ENCODE measurements at regions not wholly inside any gene's neighbourhood (a gene's known extent, or its start where the extent isn't known, plus 50 kb on each side); places are given as distances from the start of the nearest gene placed in this dataset.

DNA sequence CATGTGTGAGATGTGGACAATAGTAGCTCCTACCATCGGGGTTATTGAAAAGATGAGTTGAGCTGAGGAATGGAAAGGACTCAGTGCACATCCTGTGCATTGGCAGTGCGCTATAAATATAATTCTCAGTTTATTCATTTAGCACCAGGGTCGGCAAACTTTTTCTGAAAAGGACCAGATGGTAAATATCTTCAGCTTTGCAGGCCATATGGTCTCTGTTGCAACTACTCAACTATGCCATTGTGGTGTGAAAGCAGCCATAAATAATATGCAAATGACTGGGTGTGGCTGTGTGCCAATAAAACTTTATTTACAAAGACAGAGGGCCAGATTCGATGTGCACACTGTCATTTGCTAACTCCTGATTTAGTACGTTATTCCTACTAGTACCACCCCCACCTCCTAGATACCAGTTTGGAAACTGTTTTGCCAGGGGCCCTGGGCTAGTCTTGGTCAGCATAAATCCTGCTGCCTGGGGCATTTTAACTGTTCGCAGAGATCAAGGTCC, 422.9 kb upstream of the MKI67 start:
- Histone ChIP-seq H3K27me3 (ENCODE audit: insufficient read depth, low read length, poor library complexity) (peaks cover 3% of the 10 kb centered on the region), H3K9me3 (ENCODE audit: insufficient read depth, low read length, severe bottlenecking) (no peaks in the 10 kb centered on the region), H3K4me3 (ENCODE audit: low read depth in 1 of 2, low read length in 2 of 2) (no peak overlapping the region), H3K9ac (ENCODE audit: low read depth, low read length) (no peak overlapping the region), H3K79me2 (ENCODE audit: insufficient read depth, low read length) (no peaks in the 10 kb centered on the region), H3K36me3 (ENCODE audit: insufficient read depth, low read length) (no peaks in the 10 kb centered on the region), H4K20me1 (ENCODE audit: insufficient read depth, low read length) (no peaks in the 10 kb centered on the region), H3K4me1 (ENCODE audit: insufficient read depth, low read length) (no peaks in the 10 kb centered on the region), H3K4me2 (ENCODE audit: insufficient read depth, low read length) (no peak overlapping the region), H3K27ac (ENCODE audit: low read length) (no peak overlapping the region), H2AFZ (ENCODE audit: low read depth, low read length) (no peak overlapping the region)
- ATAC-seq (ENCODE audit: insufficient read depth, low read depth), result no peak
- no peak for DNase-seq
- TF ChIP-seq EZH2 (IDR thresholded peaks at IDR 0.05; ENCODE audit: borderline replicate concordance, low read depth, low read length, severe bottlenecking), result no peak
- no peak for TF ChIP-seq CTCF (IDR thresholded peaks at IDR 0.05; ENCODE audit: borderline replicate concordance, extremely low read depth, low read length, poor library complexity, severe bottlenecking)

GRCh38 chr10:128550045-128550444, 423.8 kb upstream of the MKI67 start:
- no peak overlapping the region for H2AFZ ChIP-seq (ENCODE audit: low read depth, low read length)
- no peaks in the 10 kb centered on the region for H3K9me3 ChIP-seq (ENCODE audit: insufficient read depth, low read length, severe bottlenecking)
- DNase-seq (no peak), ATAC-seq (ENCODE audit: insufficient read depth, low read depth) (no peak)
- H3K4me2 ChIP-seq (ENCODE audit: insufficient read depth, low read length), result no peak overlapping the region
- TF ChIP-seq EZH2 (IDR thresholded peaks at IDR 0.05; ENCODE audit: borderline replicate concordance, low read depth, low read length, severe bottlenecking) (no peak), CTCF (IDR thresholded peaks at IDR 0.05; ENCODE audit: borderline replicate concordance, extremely low read depth, low read length, poor library complexity, severe bottlenecking) (no peak)
- no peaks in the 10 kb centered on the region for H3K4me1 ChIP-seq (ENCODE audit: insufficient read depth, low read length)
- H3K27me3 ChIP-seq (ENCODE audit: insufficient read depth, low read length, poor library complexity), result peaks cover 5% of the 10 kb centered on the region
- H4K20me1 ChIP-seq (ENCODE audit: insufficient read depth, low read length), result no peaks in the 10 kb centered on the region
- H3K4me3 ChIP-seq (ENCODE audit: low read depth in 1 of 2, low read length in 2 of 2), result no peak overlapping the region
- H3K79me2 ChIP-seq (ENCODE audit: insufficient read depth, low read length), result no peaks in the 10 kb centered on the region
- H3K27ac ChIP-seq (ENCODE audit: low read length), result no peak overlapping the region
- H3K9ac ChIP-seq (ENCODE audit: low read depth, low read length), result no peak overlapping the region
- no peaks in the 10 kb centered on the region for H3K36me3 ChIP-seq (ENCODE audit: insufficient read depth, low read length)

- ATAC-seq (ENCODE audit: insufficient read depth, low read depth) (no peak), DNase-seq (no peak)
- Histone ChIP-seq H2AFZ (ENCODE audit: low read depth, low read length) (no peak overlapping the region), H3K4me1 (ENCODE audit: insufficient read depth, low read length) (no peaks in the 10 kb centered on the region), H3K4me3 (ENCODE audit: low read depth in 1 of 2, low read length in 2 of 2) (no peak overlapping the region), H3K27me3 (ENCODE audit: insufficient read depth, low read length, poor library complexity) (peaks cover 16% of the 10 kb centered on the region), H3K79me2 (ENCODE audit: insufficient read depth, low read length) (no peaks in the 10 kb centered on the region), H3K4me2 (ENCODE audit: insufficient read depth, low read length) (no peak overlapping the region), H4K20me1 (ENCODE audit: insufficient read depth, low read length) (no peaks in the 10 kb centered on the region), H3K27ac (ENCODE audit: low read length) (no peak overlapping the region), H3K9me3 (ENCODE audit: insufficient read depth, low read length, severe bottlenecking) (no peaks in the 10 kb centered on the region), H3K36me3 (ENCODE audit: insufficient read depth, low read length) (no peaks in the 10 kb centered on the region), H3K9ac (ENCODE audit: low read depth, low read length) (no peak overlapping the region)
- TF ChIP-seq EZH2 (IDR thresholded peaks at IDR 0.05; ENCODE audit: borderline replicate concordance, low read depth, low read length, severe bottlenecking), result no peak
- no peak for TF ChIP-seq CTCF (IDR thresholded peaks at IDR 0.05; ENCODE audit: borderline replicate concordance, extremely low read depth, low read length, poor library complexity, severe bottlenecking)
These were observed 425.3 kb upstream of the MKI67 start for GRCh38 chr10:128551475-128551874.

DNA sequence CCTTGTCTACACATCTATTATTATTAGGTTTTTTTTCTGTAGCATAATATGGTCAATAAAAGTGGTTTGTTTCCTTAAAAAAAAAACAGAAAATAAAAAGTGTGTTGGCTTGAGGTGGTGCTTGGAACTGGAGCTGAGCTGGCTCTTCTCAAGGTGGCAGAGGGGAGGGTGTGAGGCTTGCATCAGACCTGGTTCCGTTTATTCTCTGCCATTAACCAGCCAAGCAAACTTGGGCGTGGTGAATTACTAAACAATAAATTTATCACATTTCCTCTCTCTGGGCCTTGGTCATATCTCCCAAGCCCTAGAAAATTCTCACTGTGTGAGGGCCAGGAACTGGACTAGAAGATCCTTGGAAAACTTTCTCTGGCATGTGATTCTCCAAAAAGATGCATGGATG, 427.5 kb upstream of the MKI67 start:
- no peak for TF ChIP-seq EZH2 (IDR thresholded peaks at IDR 0.05; ENCODE audit: borderline replicate concordance, low read depth, low read length, severe bottlenecking)
- TF ChIP-seq CTCF (IDR thresholded peaks at IDR 0.05; ENCODE audit: borderline replicate concordance, extremely low read depth, low read length, poor library complexity, severe bottlenecking), result no peak
- H3K4me1 ChIP-seq (ENCODE audit: insufficient read depth, low read length), result no peaks in the 10 kb centered on the region
- no peak overlapping the region for H3K4me3 ChIP-seq (ENCODE audit: low read depth in 1 of 2, low read length in 2 of 2)
- no peak for DNase-seq
- no peaks in the 10 kb centered on the region for H3K79me2 ChIP-seq (ENCODE audit: insufficient read depth, low read length)
- H3K9ac ChIP-seq (ENCODE audit: low read depth, low read length), result no peak overlapping the region
- H3K4me2 ChIP-seq (ENCODE audit: insufficient read depth, low read length), result no peak overlapping the region
- no peak overlapping the region for H2AFZ ChIP-seq (ENCODE audit: low read depth, low read length)
- no peaks in the 10 kb centered on the region for H4K20me1 ChIP-seq (ENCODE audit: insufficient read depth, low read length)
- no peaks in the 10 kb centered on the region for H3K36me3 ChIP-seq (ENCODE audit: insufficient read depth, low read length)
- no peaks in the 10 kb centered on the region for H3K9me3 ChIP-seq (ENCODE audit: insufficient read depth, low read length, severe bottlenecking)
- H3K27me3 ChIP-seq (ENCODE audit: insufficient read depth, low read length, poor library complexity), result peaks cover 20% of the 10 kb centered on the region
- no peak overlapping the region for H3K27ac ChIP-seq (ENCODE audit: low read length)
- no peak for ATAC-seq (ENCODE audit: insufficient read depth, low read depth)
